RWPE2 (cell line): ENCODE measurements at regions not wholly inside any gene's neighbourhood (a gene's known extent, or its start where the extent isn't known, plus 50 kb on each side); places are given as distances from the start of the nearest gene placed in this dataset.

Experiments
- ATAC-seq: fragments of 200-7000 bp; cut with Tn5 transposase; 3 replicates; pipeline ENCODE4 v1.9.1; 2021; ENCODE audit warnings: low read depth
- DNase-seq: peaks from one replicate; pipeline ENCODE4 v3.0.0-alpha.2; 2020; ENCODE audit warnings: low spot score
- H3K27ac ChIP-seq: fragments of 450-650 bp; 2 replicates; pipeline ENCODE4 v1.5.1; 2017; ENCODE audit warnings: mild to moderate bottlenecking; ENCODE audit not compliant: poor library complexity, severe bottlenecking
- H3K27me3 ChIP-seq: fragments of 250-450 bp; sonication (Bioruptor Pico); 2 replicates; pipeline ENCODE4 v1.5.1; 2021; ENCODE audit warnings: mild to moderate bottlenecking, moderate library complexity; ENCODE audit not compliant: insufficient read depth, poor library complexity, severe bottlenecking
- H3K36me3 ChIP-seq: fragments of 250-450 bp; sonication (Bioruptor Pico); 2 replicates; pipeline ENCODE4 v1.5.1; 2020; ENCODE audit warnings: low read depth, mild to moderate bottlenecking, moderate library complexity
- H3K4me1 ChIP-seq: fragments of 250-450 bp; sonication (Bioruptor Pico); 2 replicates; pipeline ENCODE4 v1.5.1; 2021; ENCODE audit warnings: mild to moderate bottlenecking, moderate library complexity; ENCODE audit not compliant: insufficient read depth, poor library complexity, severe bottlenecking
- H3K4me3 ChIP-seq: fragments of 250-450 bp; sonication (Bioruptor Pico); 2 replicates; pipeline ENCODE4 v1.5.1; 2021; ENCODE audit warnings: mild to moderate bottlenecking, moderate library complexity; ENCODE audit not compliant: severe bottlenecking
- H3K9me3 ChIP-seq: fragments of 250-450 bp; sonication (Bioruptor Pico); 2 replicates; pipeline ENCODE4 v1.5.1; 2021; ENCODE audit warnings: mild to moderate bottlenecking, moderate library complexity; ENCODE audit not compliant: severe bottlenecking
- CTCF ChIP-seq: fragments of 450-650 bp; IDR thresholded peaks from one replicate; pipeline ENCODE4 v1.5.1; 2017; ENCODE audit warnings: mild to moderate bottlenecking, moderate library complexity; ENCODE audit not compliant: poor library complexity, severe bottlenecking

GRCh38 chr13:37460166-37460565, 138.4 kb downstream of the POSTN start:
- no peaks in the 10 kb centered on the region for H3K27me3 ChIP-seq
- ATAC-seq, result no peak
- H3K4me1 ChIP-seq, result peaks cover 6% of the 10 kb centered on the region
- H3K27ac ChIP-seq, result no peak overlapping the region
- no peak for TF ChIP-seq CTCF
- H3K36me3 ChIP-seq, result no peaks in the 10 kb centered on the region
- no peaks in the 10 kb centered on the region for H3K9me3 ChIP-seq
- DNase-seq, result no peak
- H3K4me3 ChIP-seq, result no peak overlapping the region

- no peak for TF ChIP-seq CTCF
- no peaks in the 10 kb centered on the region for H3K36me3 ChIP-seq
- H3K4me1 ChIP-seq, result peaks cover 6% of the 10 kb centered on the region
- H3K27me3 ChIP-seq, result no peaks in the 10 kb centered on the region
- H3K27ac ChIP-seq, result peak overlapping the region; percentile 44
- DNase-seq, result no peak
- H3K4me3 ChIP-seq, result no peak overlapping the region
- ATAC-seq, result peak; percentile 81
- no peaks in the 10 kb centered on the region for H3K9me3 ChIP-seq
Observed at GRCh38 chr13:37457612-37458011, 141.0 kb downstream of the POSTN start.

GRCh38 chr13:37456506-37456905, 142.1 kb downstream of the POSTN start:
- Histone ChIP-seq H3K4me1 (peaks cover 6% of the 10 kb centered on the region), H3K27ac (no peak overlapping the region), H3K27me3 (no peaks in the 10 kb centered on the region), H3K4me3 (no peak overlapping the region), H3K9me3 (no peaks in the 10 kb centered on the region), H3K36me3 (no peaks in the 10 kb centered on the region)
- DNase-seq (no peak), ATAC-seq (no peak)
- TF ChIP-seq CTCF, result no peak

- no peaks in the 10 kb centered on the region for H3K9me3 ChIP-seq
- H3K36me3 ChIP-seq, result no peaks in the 10 kb centered on the region
- H3K27ac ChIP-seq, result no peak overlapping the region
Observed at GRCh38 chr13:37456041-37456440, 142.5 kb downstream of the POSTN start.

More at GRCh38 chr13:37456041-37456440, 142.5 kb downstream of the POSTN start:
- ATAC-seq (no peak), DNase-seq (no peak)
- H3K4me3 ChIP-seq, result no peak overlapping the region
- TF ChIP-seq CTCF, result no peak
- H3K4me1 ChIP-seq, result peaks cover 6% of the 10 kb centered on the region
- H3K27me3 ChIP-seq, result no peaks in the 10 kb centered on the region
